GM21367 (cell line): ENCODE measurements at regions not wholly inside any gene's neighbourhood (a gene's known extent, or its start where the extent isn't known, plus 50 kb on each side); places are given as distances from the start of the nearest gene placed in this dataset.
"Not testable (repeated sequence)": the region's sequence is repeated elsewhere in the genome, so short reads cannot be mapped to it uniquely, and the experiment has no call there.

Source experiments
- ATAC-seq: cut with Tn5 transposase; IDR thresholded peaks from one replicate; pipeline ENCODE4 v1.9.1; 2021; ENCODE audit not compliant: unreplicated experiment

GRCh38 chr5:111948092-111948841, 191.3 kb upstream of the NREP start:
- no peak for ATAC-seq

GRCh38 chr5:111946556-111946955, 189.6 kb upstream of the NREP start:
- no peak for ATAC-seq

DNA sequence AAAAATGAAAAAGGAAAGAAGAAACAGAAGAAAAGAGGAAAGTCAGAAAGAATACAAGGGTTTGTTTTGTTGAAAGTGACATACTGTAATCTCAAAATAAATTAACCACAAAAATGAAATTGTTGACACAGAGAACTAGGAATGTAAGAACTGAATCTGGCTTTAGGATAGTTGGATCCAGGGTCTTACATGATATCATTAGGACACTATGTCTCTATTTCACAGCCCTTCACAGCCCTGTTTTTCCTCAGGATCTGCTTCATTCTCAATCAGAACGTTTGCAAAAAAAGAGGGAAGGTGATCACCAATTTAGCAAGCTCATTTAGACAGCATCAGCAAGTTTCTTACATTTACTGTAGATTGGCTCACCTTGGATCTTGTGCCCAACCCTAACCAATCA, 188.5 kb upstream of the NREP start:
- ATAC-seq, result no peak

DNA sequence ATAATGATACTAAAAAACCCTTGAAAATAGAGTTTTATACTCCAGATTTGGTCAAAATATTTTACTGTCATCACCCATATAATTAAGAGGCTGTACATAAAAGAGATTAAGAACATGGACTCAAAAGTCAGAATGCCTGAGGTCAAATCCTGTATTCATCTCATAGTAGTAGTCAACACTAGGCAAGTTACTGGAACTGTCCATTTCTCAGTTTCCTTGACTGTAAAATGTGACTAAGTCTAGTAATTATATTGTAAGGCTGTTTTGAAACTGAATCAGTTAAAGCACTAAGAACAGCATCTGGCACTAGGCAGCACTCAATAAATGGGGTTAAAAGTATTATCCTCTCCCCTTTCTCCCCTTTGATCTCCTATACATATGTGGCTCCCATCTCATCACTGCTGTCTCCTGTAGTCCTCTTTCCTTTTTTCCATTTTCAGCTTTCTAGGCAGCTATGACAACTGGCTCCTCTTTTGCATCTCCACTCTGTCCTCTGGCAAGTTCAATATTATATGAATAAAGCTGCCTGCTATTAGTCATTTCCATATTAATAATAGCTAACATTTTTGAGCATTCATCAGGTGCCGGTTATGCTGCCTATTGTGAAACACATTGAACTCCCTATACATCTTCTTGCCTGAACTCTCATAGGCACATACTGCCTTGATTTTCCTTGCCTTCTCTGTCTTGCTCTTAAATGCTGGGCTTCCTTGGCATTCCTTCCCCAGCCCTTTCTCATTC, 185.8 kb upstream of the NREP start:
- no peak for ATAC-seq

DNA sequence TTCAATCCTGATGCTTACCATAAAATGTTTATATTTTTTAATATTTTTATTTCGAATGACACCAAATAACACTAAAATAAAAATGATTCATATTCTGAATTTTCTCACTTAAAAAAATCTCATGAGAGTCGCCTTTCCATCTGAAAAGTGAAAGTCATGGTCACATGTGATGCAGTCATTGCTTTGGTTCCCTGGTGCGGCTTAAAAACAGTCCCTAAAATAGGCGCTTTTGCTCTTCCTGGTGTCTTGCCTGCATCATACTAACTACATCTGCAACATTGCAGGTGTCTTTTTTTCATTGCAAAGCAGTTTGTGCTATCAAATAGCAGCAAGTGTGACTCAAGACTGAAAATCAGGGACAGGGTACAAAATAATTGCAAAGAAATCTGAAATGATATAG, 185.2 kb upstream of the NREP start:
- no peak for ATAC-seq

DNA sequence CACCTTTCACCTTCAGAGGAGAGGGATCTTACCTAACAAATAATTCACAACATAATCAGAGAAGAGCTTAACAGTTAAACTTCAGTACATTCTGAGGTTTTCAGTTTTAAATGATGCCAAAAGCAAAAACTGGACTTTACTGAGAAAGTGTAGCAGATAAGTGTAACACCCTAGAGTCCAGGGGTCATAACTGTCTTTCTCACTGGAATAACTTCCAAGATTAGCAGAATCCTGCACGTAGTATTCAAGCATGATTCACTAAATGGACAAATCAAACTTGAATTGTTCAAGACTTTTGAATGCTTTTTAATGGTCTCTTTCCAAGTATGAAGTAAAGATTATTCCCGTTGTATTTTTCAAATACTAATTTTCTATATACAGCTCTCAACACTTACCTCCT, 180.1 kb upstream of the NREP start:
- ATAC-seq, result no peak

DNA sequence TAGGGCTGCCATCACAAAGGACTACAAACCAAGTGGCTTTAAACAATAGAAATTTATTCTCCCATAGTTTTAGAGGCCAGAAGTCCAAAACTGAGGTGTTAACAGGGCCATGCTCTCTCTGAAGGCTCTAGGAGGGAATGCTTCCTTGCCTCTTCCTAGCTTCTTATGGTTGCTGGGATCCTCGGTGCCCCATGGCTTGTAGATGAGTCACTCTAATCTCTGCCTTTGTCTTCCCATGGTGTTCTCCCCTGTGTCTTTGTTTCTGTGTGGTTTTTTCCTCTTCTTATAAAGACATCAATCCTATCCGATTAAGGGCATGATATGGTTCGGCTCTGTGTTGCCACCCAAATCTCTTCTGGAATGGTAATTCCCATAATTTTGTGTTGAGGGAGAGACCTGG, 178.8 kb upstream of the NREP start:
- no peak for ATAC-seq

- ATAC-seq, result no peak
These were observed 178.0 kb upstream of the NREP start for GRCh38 chr5:111935009-111935408.

DNA sequence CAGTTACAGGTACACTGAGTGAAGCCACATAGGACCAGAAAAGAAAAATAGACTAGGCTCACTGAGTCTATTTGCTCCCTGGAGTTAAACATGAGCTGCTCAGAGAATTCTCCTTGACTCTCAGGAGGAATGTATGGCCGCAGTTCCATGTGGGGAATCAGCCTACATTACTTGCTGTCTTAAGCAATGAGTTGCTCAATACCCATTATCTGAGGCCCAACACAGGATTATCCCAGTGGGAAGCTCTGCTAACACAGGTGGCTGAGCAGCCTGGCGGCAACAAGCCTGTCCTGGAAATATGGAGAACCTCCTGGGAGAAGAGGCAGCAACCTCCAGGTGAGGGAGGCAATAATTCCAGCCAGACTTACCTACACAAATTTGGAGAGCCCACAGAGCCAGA, 177.5 kb upstream of the NREP start:
- ATAC-seq, result no peak

DNA sequence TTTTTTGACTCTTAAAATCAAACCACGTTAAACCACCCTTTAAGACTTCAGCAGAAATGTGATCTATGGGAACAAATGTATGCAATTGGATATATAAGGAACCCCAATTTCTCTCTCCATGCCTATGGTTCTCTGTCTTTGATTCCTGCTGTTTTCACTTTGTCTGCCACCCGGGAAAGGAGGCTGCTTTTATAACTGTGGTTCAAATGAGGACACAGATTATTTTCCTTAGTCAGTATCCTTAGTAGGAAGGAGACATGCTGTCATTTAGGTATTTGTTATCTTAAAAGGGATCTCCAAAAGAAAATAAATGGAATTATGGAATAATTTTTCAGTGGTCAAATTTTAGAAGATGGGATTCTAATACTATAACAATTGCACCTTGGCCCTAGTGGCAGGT, 176.1 kb upstream of the NREP start:
- ATAC-seq, result no peak

DNA sequence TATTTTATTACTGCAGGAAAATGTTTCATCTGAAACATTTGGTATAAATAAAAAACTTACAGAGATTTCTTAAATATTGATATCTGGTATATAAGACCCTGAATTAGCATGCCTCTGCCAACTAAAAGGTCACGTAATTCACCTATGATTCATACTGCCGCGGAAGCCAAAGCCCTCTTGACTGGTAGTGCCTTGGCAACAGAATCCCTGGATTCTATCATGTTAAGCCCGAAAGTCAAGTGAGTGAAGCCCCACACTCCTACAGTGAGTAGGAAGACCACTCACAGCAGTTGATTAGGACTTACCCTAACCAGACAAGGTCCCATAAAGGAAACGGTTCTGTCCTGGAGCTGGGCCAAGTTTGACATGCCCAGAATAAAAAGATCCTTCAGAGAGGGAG, 175.6 kb upstream of the NREP start:
- no peak for ATAC-seq

DNA sequence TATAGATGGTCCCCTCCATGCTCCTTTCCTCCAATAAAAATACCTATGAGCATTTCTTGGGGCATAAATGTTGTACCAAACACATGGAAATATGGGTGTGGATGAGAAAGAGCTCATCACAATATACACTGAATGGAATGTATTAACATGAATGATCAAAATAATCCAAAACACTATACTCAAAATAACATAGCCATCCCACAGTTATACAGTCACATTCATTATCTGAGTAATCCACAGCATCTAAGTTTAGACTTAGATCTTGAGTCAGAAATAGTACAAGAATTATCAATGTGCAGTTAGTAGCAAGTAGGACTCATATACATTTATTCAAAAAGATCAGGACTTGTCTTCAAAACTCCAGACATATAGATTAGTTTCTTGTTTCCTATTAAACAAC, 175.2 kb upstream of the NREP start:
- no peak for ATAC-seq

GRCh38 chr5:111931655-111932054, 174.7 kb upstream of the NREP start:
- ATAC-seq, result no peak

GRCh38 chr5:111930905-111931461, 174.0 kb upstream of the NREP start:
- no peak for ATAC-seq

- ATAC-seq, result no peak
These were observed 173.5 kb upstream of the NREP start for GRCh38 chr5:111930449-111930848.

DNA sequence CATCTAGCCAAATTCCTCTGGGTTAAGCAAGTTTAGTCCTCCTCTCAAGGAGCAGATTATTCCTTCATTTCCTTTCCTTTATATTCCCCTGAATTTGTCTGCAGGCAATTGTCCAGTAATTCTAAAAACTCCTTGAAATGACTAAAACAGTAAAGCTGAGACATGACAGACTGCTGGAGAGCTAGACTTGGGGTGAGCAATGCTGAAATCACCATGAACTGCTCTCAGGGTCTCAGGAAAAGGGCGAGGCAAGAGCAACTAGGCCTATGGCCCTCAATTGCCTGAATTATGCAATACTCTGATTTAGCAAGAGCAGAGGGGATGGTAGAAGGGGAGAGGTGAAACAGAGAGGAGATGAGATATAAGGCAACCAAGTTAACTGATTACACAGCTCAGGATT, 172.9 kb upstream of the NREP start:
- no peak for ATAC-seq

DNA sequence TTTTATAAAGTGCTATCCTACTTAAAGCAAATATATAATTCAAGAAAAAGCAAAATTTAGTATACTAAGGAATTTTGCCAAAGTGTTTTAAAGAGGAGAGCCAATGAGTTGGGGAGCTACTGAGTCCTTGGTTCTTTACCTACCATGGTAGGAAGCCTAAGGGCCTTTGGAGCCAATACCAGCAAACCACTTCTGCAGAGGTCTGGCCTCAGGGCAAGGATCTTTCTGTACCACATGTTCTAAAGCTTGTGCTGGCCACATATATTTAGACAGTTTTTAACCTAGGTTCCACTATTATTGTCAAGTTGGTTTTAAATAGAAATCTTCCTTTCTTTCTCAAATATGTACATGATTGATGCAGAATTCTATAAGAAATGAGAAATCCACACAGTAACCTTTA, 172.3 kb upstream of the NREP start:
- ATAC-seq, result no peak

DNA sequence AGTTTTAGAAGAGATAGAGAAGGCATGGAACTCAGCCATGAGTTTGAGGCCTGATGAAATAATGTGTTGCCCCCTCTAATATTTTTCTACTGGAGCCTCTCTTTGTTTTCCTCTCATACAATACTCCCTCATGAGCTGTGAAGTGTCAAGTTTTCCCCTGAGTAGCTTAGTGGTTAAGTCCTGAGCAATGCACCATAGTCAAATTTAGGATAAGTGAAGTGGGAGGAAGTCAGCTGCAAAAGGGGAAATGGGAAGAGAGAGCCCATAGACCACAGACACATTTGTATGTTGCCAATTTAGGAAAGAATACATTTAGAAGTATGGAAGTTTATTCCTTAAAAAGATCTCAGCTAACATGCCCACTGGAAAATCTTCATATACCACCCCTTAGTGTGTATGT, 171.5 kb upstream of the NREP start:
- ATAC-seq, result no peak

DNA sequence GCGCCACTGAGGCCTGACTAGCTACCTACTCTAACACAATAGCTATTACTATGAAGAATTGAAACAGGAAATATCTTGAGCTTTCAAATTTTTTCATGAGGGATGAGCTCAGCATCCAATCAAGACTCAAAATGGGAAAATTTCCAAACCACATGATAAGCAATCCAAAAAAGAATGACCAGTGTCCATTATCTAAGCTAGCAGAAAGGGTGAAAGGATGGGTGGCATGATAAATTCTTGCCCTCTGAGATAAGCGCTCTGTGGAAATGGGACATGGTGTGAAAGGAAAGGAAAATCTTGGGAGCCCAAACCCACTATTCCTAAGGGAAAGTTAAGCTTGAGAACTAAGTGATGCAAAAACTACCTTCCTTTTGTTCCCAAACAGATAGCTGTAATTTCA, 170.2 kb upstream of the NREP start:
- no peak for ATAC-seq

DNA sequence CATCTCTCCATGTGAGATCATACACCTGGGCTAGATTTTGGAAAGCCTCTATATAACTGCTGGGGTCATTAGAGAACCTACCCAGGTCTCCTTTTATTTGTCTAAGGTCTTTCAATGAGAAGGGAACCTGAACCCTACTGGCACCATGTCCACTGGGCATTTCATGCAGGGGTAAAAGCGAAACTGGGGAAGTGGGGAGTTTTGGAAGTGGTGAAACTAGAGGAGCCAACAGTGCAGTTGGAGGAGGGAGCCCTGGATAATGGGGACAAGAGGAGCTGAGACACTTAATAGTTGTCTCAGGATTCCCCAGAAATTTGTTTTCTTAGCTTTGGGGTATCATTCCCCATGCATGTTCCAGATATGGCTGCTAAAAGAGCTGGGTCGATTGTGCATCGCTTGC, 169.0 kb upstream of the NREP start:
- no peak for ATAC-seq

DNA sequence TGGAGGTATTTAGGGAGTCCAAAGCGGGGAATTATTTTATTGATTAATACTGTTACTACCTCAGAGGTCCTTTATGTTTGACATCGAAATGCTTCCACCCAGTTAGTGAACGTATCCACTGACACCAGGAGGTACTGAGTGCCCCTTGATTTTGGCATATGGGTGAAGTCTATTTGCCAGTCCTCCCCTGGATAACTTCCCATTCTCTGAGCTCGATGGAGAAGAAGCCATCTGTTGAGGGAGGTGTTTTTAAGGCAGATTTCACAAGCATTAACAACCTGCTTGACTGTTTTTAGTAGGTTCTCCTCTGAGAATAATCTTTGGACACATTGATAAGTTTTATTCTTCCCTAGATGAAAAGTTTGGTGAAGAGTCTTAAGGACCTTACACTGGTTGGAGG, 165.3 kb upstream of the NREP start:
- ATAC-seq, result no peak

DNA sequence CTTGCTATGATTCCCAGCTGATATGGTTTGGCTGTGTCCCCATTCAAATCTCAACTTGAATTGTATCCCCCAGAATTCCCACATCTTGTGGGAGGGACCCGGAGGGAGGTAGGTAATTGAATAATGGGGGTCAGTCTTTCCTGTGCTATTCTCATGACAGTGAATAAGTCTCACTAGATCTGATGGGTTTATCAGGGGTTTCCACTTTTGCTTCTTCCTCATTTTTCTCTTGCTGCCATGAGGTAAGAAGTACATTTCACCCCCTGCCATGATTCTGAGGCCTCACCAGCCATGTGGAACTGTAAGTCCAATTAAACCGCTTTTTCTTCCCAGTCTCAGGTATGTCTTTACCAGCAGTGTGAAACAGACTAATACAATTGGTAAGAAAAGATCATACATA, 164.7 kb upstream of the NREP start:
- ATAC-seq, result not testable (repeated sequence)
